HG02981 (cell line): ENCODE measurements at regions not wholly inside any gene's neighbourhood (a gene's known extent, or its start where the extent isn't known, plus 50 kb on each side); places are given as distances from the start of the nearest gene placed in this dataset.
"Not testable (repeated sequence)": the region's sequence is repeated elsewhere in the genome, so short reads cannot be mapped to it uniquely, and the experiment has no call there.

Experiments used
- ATAC-seq: cut with Tn5 transposase; IDR thresholded peaks from one replicate; pipeline ENCODE4 v1.9.1; 2021; ENCODE audit warnings: mild to moderate bottlenecking, moderate library complexity; ENCODE audit not compliant: unreplicated experiment

DNA sequence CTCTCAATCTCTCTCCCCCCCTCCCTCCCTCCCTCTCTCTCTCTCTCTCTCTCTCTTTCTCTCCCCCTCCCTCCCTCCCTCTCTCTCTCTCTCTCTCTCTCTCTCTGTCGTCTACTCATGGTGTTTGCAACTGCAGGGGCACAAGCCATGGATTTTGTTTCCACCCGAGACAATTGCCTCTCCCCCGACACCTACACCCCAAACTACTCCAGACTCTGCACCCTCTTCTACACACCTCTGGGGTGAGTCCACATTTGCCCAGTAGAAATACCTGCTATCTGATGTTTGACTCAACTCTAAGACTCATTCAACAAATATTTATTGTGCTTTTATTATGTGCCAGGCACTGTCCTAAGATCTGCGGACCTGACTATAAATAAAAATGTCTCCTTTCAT is 93.7 kb downstream of the TMEM17 start:
- no peak for ATAC-seq

DNA sequence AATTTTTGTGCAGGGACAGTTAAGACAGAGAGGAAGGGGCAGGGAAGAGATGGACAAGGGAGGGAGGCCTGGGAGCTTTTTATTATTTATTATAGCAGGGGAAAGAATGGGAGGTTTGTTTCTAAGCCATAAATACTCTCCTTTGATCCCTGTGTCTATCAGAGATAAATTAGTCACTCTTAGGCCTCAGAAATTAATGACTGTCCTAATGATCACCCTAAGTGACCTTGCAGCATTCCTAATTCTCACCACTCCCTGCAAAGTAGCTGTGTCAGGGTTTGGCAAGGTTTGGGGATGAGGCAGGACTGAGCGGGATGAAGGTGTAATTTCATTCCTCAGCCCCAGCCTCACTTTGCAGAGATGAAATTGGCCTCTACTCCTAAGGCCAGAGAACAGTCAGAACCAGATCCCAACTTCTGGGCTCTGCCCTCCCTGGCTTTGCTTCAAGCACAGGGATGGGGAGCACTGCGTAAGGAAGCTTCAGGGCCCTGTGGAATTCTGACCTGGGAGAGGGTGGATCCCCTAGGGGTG is 95.0 kb downstream of the TMEM17 start:
- ATAC-seq, result no peak

DNA sequence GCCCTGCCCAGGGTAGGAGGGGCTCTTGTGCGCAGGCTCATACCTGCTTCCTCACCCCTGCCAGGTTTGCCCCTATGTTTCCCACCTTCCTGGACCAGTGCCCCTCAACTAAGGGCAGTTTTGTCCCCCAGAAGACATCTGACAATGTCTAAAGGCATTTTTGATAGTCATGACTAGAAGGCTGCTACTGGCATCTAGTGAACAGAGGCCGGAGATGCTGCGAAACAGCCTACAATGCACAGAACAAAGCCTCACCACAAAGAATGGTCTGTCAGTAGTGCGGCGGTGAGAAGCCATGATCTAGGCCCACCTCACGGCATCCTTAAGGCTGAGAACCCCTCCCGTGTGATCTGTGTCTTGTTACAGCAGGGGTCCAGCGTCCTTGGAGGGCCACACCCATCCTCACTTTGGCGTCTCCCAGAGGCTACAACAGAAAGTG is 96.0 kb downstream of the TMEM17 start:
- ATAC-seq, result no peak

- no peak for ATAC-seq
These were observed 96.6 kb downstream of the TMEM17 start for GRCh38 chr2:62409442-62409841.

- no peak for ATAC-seq
These were observed 97.7 kb downstream of the TMEM17 start for GRCh38 chr2:62408241-62408677.

- no peak for ATAC-seq
These were observed 98.2 kb downstream of the TMEM17 start for GRCh38 chr2:62407838-62408237.

DNA sequence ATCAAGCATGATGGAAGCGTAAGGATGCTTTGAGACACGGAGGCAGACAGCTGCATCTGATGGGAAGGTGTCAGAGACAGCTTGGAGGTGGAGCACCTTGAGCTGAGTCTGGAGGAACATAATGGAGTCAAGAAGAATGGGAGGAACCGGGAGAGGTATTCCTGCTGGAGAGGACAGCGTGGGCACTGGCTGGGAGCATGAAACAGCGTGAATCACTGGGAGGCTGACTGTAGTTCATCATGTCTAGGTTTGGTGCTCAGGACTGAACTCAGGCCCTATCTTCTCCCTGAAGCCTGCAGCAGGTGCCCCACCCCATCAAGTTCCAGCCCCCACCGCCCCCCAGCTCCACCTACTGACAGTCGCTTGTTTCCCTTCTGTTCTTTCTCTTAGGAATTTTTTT is 98.6 kb downstream of the TMEM17 start:
- ATAC-seq, result no peak

DNA sequence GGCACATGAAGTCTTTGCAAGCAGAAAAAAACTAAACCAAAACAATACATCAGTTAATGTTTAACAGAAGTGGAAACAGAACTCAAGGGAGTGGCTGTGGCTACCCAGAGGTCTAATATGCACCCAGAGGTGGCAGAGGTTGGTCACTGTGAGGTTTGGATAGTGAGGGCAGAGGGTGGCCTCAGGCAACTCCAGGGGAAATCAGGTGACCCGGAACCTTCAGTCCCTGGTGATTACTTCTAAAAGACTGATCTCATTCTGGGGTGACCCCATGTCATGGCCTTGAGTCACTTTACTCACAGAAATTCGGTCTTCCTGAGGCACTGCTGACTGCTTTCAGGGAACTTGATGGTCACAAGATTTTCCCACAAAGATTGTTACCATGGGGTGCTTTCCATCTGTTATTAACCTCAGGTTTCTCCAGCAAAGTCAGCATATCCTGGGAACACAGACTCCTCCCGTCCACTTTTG is 99.4 kb downstream of the TMEM17 start:
- no peak for ATAC-seq

- no peak for ATAC-seq
These were observed 101.1 kb downstream of the TMEM17 start for GRCh38 chr2:62404913-62405312.

DNA sequence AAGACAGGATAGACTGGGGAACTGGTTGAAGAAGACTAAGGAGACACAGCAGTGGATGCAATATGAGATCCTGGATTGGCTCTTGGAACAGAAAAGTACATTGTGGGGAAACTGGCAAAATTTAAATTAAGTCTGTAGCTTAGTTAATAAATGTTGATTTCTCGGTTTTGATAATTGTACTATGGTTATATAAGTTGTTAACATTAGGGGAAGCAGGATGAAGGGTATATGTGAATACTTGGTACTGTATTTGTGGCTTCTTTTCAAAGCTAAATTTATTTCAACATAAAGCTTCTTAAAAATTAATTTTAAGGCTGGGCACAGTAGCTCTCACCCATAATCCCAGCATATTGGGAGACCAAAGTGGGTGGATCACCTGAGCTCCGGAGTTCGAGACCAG is 103.8 kb downstream of the TMEM17 start:
- ATAC-seq, result no peak

- no peak for ATAC-seq
These were observed 107.6 kb downstream of the TMEM17 start for GRCh38 chr2:62398356-62398755.

GRCh38 chr2:62396880-62397279 is 109.1 kb downstream of the TMEM17 start:
- ATAC-seq, result no peak

- no peak for ATAC-seq
These were observed 112.7 kb downstream of the TMEM17 start for GRCh38 chr2:62393293-62393692.

DNA sequence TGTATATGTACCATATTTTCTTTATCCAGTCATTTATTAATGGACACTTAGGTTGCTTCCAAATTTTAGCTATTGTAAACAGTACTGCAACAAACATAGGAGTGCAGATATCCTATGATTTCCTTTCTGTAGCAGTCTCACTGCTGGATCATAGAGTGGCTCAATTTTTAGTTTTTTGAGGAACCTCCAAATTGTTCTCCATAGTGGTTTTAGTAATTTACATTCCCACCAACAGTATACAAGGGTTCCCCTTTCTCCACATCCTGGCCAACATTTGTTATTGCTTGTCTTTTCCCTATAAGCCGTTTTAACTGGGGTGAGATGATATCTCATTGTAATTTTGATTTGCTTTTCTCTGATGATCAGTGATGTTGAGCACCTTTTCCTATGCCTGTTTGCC is 114.3 kb downstream of the TMEM17 start:
- ATAC-seq, result no peak

- ATAC-seq, result not testable (repeated sequence)
These were observed 119.6 kb downstream of the TMEM17 start for GRCh38 chr2:62386378-62386777.

DNA sequence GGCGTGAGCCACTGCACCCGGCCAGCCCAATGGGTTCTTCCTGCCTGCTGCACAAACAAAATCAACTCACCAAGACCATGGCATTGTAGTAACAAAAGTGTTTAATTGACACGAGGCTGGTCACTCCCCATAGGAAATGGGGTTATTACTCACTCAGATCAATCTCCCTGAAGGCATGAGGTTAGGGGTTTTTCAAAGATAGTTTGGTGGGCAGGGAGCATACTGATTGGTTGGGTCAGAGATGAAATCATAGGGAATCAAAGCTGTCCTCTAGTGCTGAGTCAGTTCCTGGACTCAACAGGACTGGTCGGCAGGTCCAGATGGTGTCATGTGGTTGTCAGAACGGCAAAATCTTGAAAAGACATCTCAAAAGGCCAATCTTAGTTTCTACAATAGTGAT is 122.1 kb downstream of the TMEM17 start:
- ATAC-seq, result no peak

DNA sequence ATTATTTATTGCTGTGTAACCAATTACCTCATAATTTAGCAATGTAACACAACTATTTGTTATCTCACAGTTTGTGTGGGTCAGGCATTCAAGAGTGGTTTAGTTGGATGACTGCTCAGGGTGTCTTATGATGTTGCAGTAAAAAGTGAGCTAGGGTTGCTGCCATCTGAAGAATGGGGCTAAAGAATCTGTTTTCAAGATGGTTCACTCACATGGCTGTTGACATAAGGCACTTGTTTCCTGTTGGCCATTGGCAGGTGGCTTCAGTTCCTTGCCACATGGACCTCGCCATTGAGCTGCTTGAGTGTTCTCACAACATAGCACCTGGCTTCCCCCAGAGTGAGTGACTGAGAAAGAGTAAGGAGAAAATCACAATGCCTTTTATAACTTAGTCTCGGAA is 123.2 kb downstream of the TMEM17 start:
- ATAC-seq, result no peak

GRCh38 chr2:62382122-62382521 is 123.9 kb downstream of the TMEM17 start:
- no peak for ATAC-seq

- ATAC-seq, result no peak
These were observed 124.3 kb downstream of the TMEM17 start for GRCh38 chr2:62381656-62382055.

- ATAC-seq, result no peak
These were observed 126.4 kb downstream of the TMEM17 start for GRCh38 chr2:62379566-62379965.

DNA sequence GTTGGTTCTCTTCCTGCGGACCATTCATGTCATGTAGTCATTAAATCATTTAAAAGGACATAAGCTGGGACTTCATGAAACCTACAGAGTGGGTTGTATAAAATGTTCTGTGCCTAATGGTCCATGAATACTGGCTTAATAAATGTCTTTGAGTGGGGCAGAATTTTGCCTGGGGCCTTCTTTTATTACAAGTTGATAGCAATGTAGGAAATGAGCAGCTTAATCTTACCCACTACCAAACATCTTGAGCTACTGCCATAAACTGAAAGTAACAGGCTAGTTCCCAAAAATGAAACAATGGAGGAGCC is 130.9 kb downstream of the TMEM17 start:
- ATAC-seq, result no peak

GRCh38 chr2:62374301-62375112 is 131.5 kb downstream of the TMEM17 start:
- ATAC-seq, result no peak

GRCh38 chr2:62372824-62373223 is 133.2 kb downstream of the TMEM17 start:
- ATAC-seq, result no peak
